ENCODE measurements at regions not wholly inside any gene's neighbourhood (a gene's known extent, or its start where the extent isn't known, plus 50 kb on each side); places are given as distances from the start of the nearest gene placed in this dataset.

DNA sequence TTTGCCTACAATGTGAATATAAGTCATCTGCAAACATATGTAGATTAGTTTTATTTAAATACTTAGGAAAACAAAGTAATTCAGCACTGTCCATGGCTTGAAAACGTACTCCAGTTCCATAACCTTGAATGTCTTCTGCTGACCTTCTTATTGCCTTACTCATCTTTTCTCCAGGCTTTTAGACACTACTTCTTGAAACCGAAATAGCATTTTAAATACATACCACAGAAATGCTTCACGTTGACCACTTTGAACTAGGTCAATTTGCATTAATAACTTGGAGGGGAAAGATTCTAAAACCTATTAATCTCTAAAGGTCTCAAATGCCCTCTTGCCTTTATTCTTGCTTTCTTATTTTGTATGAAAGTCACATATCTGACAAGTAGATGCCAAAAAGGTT lies 995.4 kb upstream of the ACO1 start:
- no peaks in the 10 kb centered on the region for H3K9me3 ChIP-seq (ENCODE audit: control insufficient read depth, insufficient read depth, low read depth, low read length)
- ChIA-PET POLR2A (no interaction called here), CTCF (no interaction called here)
- no peak overlapping the region for H3K4me3 ChIP-seq (ENCODE audit: low read depth, low read length)
- H3K4me1 ChIP-seq (ENCODE audit: control insufficient read depth, insufficient read depth, low read length): no peaks in the 10 kb centered on the region
- no peaks in the 10 kb centered on the region for H3K36me3 ChIP-seq (ENCODE audit: control insufficient read depth in 2 of 2, insufficient read depth in 1 of 2, low read length in 2 of 2)
- TF ChIP-seq ZNF133 (tag by site-specific recombination; IDR thresholded peaks at IDR 0.05) (no peak), ZNF561 (tag by site-specific recombination; IDR thresholded peaks at IDR 0.05; ENCODE audit: borderline replicate concordance) (no peak), ZNF776 (tag by site-specific recombination; IDR thresholded peaks at IDR 0.05; ENCODE audit: borderline replicate concordance) (no peak), ZNF23 (tag by site-specific recombination; IDR thresholded peaks at IDR 0.05; ENCODE audit: borderline replicate concordance) (no peak), ZNF214 (tag by site-specific recombination; IDR thresholded peaks at IDR 0.05; ENCODE audit: borderline replicate concordance) (no peak), ZNF223 (tag by site-specific recombination; IDR thresholded peaks at IDR 0.05) (no peak), ZNF175 (tag by site-specific recombination; IDR thresholded peaks at IDR 0.05) (no peak)
- TF ChIP-seq, protein P1, sequence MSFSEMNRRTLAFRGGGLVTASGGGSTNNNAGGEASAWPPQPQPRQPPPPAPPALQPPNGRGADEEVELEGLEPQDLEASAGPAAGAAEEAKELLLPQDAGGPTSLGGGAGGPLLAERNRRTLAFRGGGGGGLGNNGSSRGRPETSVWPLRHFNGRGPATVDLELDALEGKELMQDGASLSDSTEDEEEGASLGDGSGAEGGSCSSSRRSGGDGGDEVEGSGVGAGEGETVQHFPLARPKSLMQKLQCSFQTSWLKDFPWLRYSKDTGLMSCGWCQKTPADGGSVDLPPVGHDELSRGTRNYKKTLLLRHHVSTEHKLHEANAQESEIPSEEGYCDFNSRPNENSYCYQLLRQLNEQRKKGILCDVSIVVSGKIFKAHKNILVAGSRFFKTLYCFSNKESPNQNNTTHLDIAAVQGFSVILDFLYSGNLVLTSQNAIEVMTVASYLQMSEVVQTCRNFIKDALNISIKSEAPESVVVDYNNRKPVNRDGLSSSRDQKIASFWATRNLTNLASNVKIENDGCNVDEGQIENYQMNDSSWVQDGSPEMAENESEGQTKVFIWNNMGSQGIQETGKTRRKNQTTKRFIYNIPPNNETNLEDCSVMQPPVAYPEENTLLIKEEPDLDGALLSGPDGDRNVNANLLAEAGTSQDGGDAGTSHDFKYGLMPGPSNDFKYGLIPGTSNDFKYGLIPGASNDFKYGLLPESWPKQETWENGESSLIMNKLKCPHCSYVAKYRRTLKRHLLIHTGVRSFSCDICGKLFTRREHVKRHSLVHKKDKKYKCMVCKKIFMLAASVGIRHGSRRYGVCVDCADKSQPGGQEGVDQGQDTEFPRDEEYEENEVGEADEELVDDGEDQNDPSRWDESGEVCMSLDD (tag by site-specific recombination; IDR thresholded peaks at IDR 0.05): no peak
- TF ChIP-seq, protein P2, sequence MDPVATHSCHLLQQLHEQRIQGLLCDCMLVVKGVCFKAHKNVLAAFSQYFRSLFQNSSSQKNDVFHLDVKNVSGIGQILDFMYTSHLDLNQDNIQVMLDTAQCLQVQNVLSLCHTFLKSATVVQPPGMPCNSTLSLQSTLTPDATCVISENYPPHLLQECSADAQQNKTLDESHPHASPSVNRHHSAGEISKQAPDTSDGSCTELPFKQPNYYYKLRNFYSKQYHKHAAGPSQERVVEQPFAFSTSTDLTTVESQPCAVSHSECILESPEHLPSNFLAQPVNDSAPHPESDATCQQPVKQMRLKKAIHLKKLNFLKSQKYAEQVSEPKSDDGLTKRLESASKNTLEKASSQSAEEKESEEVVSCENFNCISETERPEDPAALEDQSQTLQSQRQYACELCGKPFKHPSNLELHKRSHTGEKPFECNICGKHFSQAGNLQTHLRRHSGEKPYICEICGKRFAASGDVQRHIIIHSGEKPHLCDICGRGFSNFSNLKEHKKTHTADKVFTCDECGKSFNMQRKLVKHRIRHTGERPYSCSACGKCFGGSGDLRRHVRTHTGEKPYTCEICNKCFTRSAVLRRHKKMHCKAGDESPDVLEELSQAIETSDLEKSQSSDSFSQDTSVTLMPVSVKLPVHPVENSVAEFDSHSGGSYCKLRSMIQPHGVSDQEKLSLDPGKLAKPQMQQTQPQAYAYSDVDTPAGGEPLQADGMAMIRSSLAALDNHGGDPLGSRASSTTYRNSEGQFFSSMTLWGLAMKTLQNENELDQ (tag by site-specific recombination; IDR thresholded peaks at IDR 0.05; ENCODE audit: low read depth): no peak
- TF ChIP-seq, protein P3, sequence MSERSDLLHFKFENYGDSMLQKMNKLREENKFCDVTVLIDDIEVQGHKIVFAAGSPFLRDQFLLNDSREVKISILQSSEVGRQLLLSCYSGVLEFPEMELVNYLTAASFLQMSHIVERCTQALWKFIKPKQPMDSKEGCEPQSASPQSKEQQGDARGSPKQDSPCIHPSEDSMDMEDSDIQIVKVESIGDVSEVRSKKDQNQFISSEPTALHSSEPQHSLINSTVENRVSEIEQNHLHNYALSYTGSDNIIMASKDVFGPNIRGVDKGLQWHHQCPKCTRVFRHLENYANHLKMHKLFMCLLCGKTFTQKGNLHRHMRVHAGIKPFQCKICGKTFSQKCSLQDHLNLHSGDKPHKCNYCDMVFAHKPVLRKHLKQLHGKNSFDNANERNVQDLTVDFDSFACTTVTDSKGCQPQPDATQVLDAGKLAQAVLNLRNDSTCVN (tag by site-specific recombination; optimal IDR thresholded peaks at IDR 0.05): no peak
- H3K27ac ChIP-seq (ENCODE audit: extremely low read depth, low read depth, low read length): no peak overlapping the region

DNA sequence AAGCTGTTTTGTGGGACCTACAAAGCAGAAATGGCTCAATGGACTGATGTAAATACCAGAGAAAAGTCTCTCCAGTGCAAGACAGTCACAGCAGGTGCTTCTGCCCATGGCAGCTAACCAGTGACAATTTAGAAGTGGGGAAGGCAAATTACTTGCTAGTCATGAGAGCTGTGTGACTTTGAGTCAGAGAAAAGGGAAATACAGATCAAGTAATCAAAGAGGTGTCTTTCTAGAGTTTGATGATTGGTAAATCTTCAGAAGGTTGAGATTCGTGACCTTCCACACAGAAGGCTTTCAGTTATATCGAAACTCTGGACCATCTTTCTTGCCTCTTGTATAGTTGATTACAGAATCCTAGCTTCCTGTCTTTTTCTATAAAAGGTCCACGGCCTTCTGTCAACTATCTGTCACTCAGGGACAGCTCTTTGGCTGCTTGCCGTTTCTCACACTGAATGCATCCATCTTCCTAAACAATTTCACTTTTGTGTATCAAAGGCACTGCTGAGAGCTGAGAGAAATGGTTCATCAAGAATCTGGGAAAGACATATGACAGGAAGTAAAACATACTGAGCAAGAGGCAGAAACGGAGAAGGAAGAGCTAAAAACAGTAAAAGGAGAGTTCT lies 993.9 kb upstream of the ACO1 start:
- Histone ChIP-seq H3K4me1 (ENCODE audit: control insufficient read depth, insufficient read depth, low read length) (no peaks in the 10 kb centered on the region), H3K9me3 (ENCODE audit: control insufficient read depth, insufficient read depth, low read depth, low read length) (no peaks in the 10 kb centered on the region), H3K36me3 (ENCODE audit: control insufficient read depth in 2 of 2, insufficient read depth in 1 of 2, low read length in 2 of 2) (no peaks in the 10 kb centered on the region), H3K4me3 (ENCODE audit: low read depth, low read length) (no peak overlapping the region), H3K27ac (ENCODE audit: extremely low read depth, low read depth, low read length) (no peak overlapping the region)
- CTCF ChIA-PET: interaction anchor here (0.6 kb wide), 1 partner anchor 167 kb away, joined by 5 read pairs; no protein-coding TSS in a partner anchor
- POLR2A ChIA-PET: no interaction called here
- TF ChIP-seq, protein P4, sequence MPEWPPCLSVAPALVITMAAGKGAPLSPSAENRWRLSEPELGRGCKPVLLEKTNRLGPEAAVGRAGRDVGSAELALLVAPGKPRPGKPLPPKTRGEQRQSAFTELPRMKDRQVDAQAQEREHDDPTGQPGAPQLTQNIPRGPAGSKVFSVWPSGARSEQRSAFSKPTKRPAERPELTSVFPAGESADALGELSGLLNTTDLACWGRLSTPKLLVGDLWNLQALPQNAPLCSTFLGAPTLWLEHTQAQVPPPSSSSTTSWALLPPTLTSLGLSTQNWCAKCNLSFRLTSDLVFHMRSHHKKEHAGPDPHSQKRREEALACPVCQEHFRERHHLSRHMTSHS (tag by site-specific recombination; IDR thresholded peaks at IDR 0.05): no peak
- TF ChIP-seq ZNF658 (tag by site-specific recombination; IDR thresholded peaks at IDR 0.05) (no peak), ZNF501 (tag by site-specific recombination; IDR thresholded peaks at IDR 0.05) (no peak), BCL11B (tag by site-specific recombination; IDR thresholded peaks at IDR 0.05; ENCODE audit: low read depth) (no peak), ZFP3 (tag by site-specific recombination; IDR thresholded peaks at IDR 0.05; ENCODE audit: low read depth) (no peak), ZNF366 (tag by site-specific recombination; conservative IDR thresholded peaks at IDR 0.05) (no peak), ZNF837 (tag by site-specific recombination; IDR thresholded peaks at IDR 0.05) (no peak)
- TF ChIP-seq, protein P5, sequence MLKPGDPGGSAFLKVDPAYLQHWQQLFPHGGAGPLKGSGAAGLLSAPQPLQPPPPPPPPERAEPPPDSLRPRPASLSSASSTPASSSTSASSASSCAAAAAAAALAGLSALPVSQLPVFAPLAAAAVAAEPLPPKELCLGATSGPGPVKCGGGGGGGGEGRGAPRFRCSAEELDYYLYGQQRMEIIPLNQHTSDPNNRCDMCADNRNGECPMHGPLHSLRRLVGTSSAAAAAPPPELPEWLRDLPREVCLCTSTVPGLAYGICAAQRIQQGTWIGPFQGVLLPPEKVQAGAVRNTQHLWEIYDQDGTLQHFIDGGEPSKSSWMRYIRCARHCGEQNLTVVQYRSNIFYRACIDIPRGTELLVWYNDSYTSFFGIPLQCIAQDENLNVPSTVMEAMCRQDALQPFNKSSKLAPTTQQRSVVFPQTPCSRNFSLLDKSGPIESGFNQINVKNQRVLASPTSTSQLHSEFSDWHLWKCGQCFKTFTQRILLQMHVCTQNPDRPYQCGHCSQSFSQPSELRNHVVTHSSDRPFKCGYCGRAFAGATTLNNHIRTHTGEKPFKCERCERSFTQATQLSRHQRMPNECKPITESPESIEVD (tag by site-specific recombination; IDR thresholded peaks at IDR 0.05): no peak
- TF ChIP-seq, protein P6, sequence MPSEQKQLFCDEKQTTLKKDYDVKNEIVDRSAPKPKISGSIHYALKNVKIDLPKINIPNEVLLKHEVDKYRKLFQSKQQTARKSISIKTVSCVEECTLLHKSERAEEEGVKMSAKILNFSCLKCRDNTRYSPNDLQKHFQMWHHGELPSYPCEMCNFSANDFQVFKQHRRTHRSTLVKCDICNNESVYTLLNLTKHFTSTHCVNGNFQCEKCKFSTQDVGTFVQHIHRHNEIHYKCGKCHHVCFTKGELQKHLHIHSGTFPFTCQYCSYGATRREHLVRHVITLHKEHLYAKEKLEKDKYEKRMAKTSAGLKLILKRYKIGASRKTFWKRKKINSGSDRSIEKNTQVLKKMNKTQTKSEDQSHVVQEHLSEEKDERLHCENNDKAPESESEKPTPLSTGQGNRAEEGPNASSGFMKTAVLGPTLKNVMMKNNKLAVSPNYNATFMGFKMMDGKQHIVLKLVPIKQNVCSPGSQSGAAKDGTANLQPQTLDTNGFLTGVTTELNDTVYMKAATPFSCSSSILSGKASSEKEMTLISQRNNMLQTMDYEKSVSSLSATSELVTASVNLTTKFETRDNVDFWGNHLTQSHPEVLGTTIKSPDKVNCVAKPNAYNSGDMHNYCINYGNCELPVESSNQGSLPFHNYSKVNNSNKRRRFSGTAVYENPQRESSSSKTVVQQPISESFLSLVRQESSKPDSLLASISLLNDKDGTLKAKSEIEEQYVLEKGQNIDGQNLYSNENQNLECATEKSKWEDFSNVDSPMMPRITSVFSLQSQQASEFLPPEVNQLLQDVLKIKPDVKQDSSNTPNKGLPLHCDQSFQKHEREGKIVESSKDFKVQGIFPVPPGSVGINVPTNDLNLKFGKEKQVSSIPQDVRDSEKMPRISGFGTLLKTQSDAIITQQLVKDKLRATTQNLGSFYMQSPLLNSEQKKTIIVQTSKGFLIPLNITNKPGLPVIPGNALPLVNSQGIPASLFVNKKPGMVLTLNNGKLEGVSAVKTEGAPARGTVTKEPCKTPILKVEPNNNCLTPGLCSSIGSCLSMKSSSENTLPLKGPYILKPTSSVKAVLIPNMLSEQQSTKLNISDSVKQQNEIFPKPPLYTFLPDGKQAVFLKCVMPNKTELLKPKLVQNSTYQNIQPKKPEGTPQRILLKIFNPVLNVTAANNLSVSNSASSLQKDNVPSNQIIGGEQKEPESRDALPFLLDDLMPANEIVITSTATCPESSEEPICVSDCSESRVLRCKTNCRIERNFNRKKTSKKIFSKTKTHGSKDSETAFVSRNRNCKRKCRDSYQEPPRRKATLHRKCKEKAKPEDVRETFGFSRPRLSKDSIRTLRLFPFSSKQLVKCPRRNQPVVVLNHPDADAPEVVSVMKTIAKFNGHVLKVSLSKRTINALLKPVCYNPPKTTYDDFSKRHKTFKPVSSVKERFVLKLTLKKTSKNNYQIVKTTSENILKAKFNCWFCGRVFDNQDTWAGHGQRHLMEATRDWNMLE (tag by site-specific recombination; conservative IDR thresholded peaks at IDR 0.05; ENCODE audit: low read depth): no peak

Data from HEK293 (cell line).